GM12873 (cell line): ENCODE measurements at regions not wholly inside any gene's neighbourhood (a gene's known extent, or its start where the extent isn't known, plus 50 kb on each side); places are given as distances from the start of the nearest gene placed in this dataset.

Experiments used
- CTCF ChIP-seq: IDR thresholded peaks from 2 replicates; pipeline ENCODE4 v1.5.1; 2012; ENCODE audit warnings: low read depth, mild to moderate bottlenecking, moderate library complexity, low read length, control low read depth; ENCODE audit not compliant: insufficient read depth; ENCODE audit errors: missing control alignments

GRCh38 chr1:79874289-79874688 is 867.8 kb upstream of the ADGRL4 start:
- TF ChIP-seq CTCF = no peak

- no peak for TF ChIP-seq CTCF
These were observed 852.9 kb upstream of the ADGRL4 start for GRCh38 chr1:79859212-79859948.

- TF ChIP-seq CTCF = peak; percentile 31
These were observed 845.5 kb upstream of the ADGRL4 start for GRCh38 chr1:79852004-79852403.

GRCh38 chr1:79849388-79849787 is 842.9 kb upstream of the ADGRL4 start:
- no peak for TF ChIP-seq CTCF

- no peak for TF ChIP-seq CTCF
These were observed 841.8 kb upstream of the ADGRL4 start for GRCh38 chr1:79848316-79848715.

GRCh38 chr1:79847700-79848099 is 841.2 kb upstream of the ADGRL4 start:
- TF ChIP-seq CTCF = no peak

- TF ChIP-seq CTCF = no peak
These were observed 839.4 kb upstream of the ADGRL4 start for GRCh38 chr1:79845936-79846335.

- no peak for TF ChIP-seq CTCF
These were observed 836.3 kb upstream of the ADGRL4 start for GRCh38 chr1:79842811-79843210.
